Stimulated activated CD8-positive, alpha-beta memory T cell treated with anti-CD3 and anti-CD28 coated beads, Interleukin-15, amount 100 ng/mL, for 48 hours (primary cell): ENCODE measurements at regions not wholly inside any gene's neighbourhood (a gene's known extent, or its start where the extent isn't known, plus 50 kb on each side); places are given as distances from the start of the nearest gene placed in this dataset.
"Not testable (repeated sequence)": the region's sequence is repeated elsewhere in the genome, so short reads cannot be mapped to it uniquely, and the experiment has no call there.

Source experiments
- DNase-seq, 2 donors: peaks; one replicate each; pipeline ENCODE4 v3.0.0-alpha.2; 2020; ENCODE audit warnings: low read depth in 2 of 2

GRCh38 chr17:31622500-31622899 is 231.0 kb downstream of the RAB11FIP4 start:
- DNase-seq, result no peak

GRCh38 chr17:31621566-31621965 is 230.1 kb downstream of the RAB11FIP4 start:
- DNase-seq, result no peak

- not testable (repeated sequence) for DNase-seq
Observed at GRCh38 chr17:31611053-31611452, 219.6 kb downstream of the RAB11FIP4 start.

- DNase-seq, result no peak
Observed at GRCh38 chr17:31609996-31610910, 218.8 kb downstream of the RAB11FIP4 start.

- DNase-seq, result no peak
Observed at GRCh38 chr17:31609331-31609730, 217.9 kb downstream of the RAB11FIP4 start.

- DNase-seq, result no peak
Observed at GRCh38 chr17:31608659-31609254, 217.3 kb downstream of the RAB11FIP4 start.

- no peak for DNase-seq
Observed at GRCh38 chr17:31605761-31606160, 214.3 kb downstream of the RAB11FIP4 start.

GRCh38 chr17:31604936-31605335 is 213.5 kb downstream of the RAB11FIP4 start:
- DNase-seq, result no peak

- not testable (repeated sequence) for DNase-seq
Observed at GRCh38 chr17:31600144-31600543, 208.7 kb downstream of the RAB11FIP4 start.

GRCh38 chr17:31598921-31599571 is 207.6 kb downstream of the RAB11FIP4 start:
- DNase-seq, result no peak

- no peak for DNase-seq
Observed at GRCh38 chr17:31598399-31598782, 206.9 kb downstream of the RAB11FIP4 start.

GRCh38 chr17:31597646-31598398 is 206.3 kb downstream of the RAB11FIP4 start:
- DNase-seq, result no peak

- peak; percentile 11 to 14 for DNase-seq
Observed at GRCh38 chr17:31596382-31597323, 205.2 kb downstream of the RAB11FIP4 start.

- DNase-seq, result no peak
Observed at GRCh38 chr17:31595666-31596381, 204.3 kb downstream of the RAB11FIP4 start.

- no peak for DNase-seq
Observed at GRCh38 chr17:31595076-31595475, 203.6 kb downstream of the RAB11FIP4 start.

GRCh38 chr17:31594416-31594815 is 202.9 kb downstream of the RAB11FIP4 start:
- DNase-seq, result no peak

- DNase-seq, result no peak
Observed at GRCh38 chr17:31593806-31594205, 202.3 kb downstream of the RAB11FIP4 start.

GRCh38 chr17:31591924-31592323 is 200.4 kb downstream of the RAB11FIP4 start:
- DNase-seq, result no peak

- DNase-seq, result no peak
Observed at GRCh38 chr17:31588512-31588911, 197.0 kb downstream of the RAB11FIP4 start.

GRCh38 chr17:31588034-31588433 is 196.6 kb downstream of the RAB11FIP4 start:
- DNase-seq, result no peak
